NCI-H446 (cell line): ENCODE measurements at regions not wholly inside any gene's neighbourhood (a gene's known extent, or its start where the extent isn't known, plus 50 kb on each side); places are given as distances from the start of the nearest gene placed in this dataset.
"Not testable (repeated sequence)": the region's sequence is repeated elsewhere in the genome, so short reads cannot be mapped to it uniquely, and the experiment has no call there.

Source experiments
- DNase-seq, 2 experiments: peaks; one replicate each; lab custom pipeline; 2025; lab: John Stamatoyannopoulos, UW

DNA sequence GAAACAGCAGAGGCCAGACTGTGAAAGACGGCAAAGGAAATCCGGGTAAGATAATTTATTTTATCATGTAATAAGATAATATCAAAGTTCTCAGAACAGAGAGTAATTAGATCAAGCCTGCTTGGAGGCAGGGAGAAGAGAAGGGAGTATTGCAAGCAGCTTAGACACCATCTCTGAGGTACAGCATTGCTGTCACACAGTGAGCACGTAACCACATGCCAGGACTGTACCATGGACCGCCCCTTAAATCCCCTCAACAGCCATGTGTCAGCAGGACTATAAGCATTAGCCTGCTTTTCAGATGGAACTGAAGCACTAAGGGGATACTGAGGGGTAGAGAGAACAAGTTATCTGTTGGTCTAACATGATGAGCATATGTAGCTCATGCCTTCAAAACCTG lies 141.5 kb downstream of the C6orf118 start:
- no peak for DNase-seq

DNA sequence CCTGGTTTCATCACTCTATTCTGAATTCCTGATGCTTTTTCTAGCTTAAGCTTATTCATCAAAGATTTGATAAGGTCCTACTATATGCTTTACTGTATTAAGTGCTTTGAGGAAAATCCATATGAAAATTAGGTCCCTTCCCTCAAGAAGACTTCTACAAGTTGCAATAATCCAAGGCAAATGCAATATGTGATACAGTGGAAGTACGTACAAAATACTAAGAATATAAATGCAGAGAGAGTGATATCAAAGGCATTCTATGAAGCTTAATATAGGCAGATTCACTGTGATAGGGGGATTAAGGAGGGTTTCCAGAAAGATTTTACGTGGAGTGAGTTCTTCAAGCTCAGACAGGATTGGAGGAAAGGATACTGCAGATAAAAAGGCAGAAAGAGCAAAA lies 142.1 kb downstream of the C6orf118 start:
- no peak for DNase-seq

GRCh38 chr6:165163519-165163918 lies 145.9 kb downstream of the C6orf118 start:
- no peak for DNase-seq

- DNase-seq, result no peak
Measured at GRCh38 chr6:165159460-165159859, 149.9 kb downstream of the C6orf118 start.

- DNase-seq, result no peak
Measured at GRCh38 chr6:165146456-165146855, 162.9 kb downstream of the C6orf118 start.

- DNase-seq, result no peak
Measured at GRCh38 chr6:165135889-165136288, 173.5 kb downstream of the C6orf118 start.

DNA sequence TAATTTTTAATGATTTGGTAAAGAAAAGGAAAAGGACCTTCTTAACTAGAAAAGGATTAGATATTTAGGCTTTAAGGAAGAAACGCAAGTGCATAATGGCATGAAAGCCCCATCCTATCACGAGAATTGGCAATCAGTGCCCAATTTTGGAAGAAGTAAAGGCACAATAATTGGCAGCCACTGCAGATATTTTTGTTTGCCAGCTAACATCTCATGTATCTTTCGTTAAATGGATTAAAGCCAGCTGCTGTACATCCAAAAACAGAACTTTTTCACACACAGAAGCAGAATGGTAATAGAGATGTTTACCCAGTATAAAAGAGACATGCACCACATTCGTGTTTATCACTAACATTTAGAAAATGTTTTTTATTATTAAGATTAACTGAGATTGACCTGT lies 180.3 kb downstream of the C6orf118 start:
- DNase-seq, result no peak

DNA sequence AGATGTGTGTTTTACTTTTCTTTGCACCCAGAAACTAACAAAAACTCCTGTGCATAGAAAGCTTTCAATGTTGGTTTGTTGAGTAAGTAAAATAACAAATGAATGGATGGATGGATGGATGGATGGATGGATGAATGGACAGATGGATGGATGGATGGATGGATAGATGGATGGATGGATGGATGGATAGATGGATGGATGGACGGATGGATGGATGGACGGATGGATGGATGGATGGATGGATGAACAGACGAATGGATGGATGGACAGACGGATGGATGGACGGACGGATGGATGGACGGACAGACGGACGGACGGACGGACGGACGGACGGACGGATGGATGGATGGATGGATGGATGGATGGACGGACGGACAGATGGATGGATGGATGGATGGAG lies 181.7 kb downstream of the C6orf118 start:
- DNase-seq, result not testable (repeated sequence)

GRCh38 chr6:165124681-165125080 lies 184.7 kb downstream of the C6orf118 start:
- DNase-seq, result not testable (repeated sequence)

DNA sequence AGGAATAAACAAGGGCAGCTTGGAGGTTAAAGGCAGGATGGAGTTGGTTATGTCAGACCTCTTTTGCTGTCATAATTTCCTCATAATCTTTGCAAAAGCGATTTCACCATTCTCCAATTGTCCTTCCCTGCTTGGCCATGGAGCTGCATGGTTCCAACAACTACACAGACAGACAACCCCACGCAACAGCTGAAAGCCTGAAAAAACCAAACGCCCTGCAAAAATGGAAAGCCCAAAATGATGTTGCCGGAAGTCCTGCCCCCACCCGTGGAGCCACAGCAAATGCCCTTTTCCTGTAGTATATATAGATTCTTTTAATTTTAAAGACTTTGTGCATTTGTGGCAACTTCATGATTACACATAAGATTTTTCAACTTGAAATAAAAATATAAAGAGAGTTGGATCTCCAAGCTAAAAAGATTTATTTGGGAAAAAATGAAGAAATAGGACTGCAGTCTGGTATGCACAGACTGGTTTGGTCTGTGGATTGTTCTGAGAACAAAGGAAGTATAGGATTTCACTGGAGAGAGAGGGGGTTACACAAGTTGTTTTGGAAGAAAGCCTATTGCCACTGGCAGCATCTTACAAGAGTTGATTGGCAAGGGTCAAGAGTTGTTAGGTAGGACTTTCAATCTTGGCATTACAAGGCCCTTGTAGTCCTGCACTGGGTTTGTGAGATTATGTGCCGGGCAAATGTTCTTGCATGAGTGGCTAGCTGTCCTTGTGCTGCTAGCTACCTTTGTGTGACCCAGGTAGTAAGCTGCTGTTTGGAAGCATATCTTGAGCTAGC lies 190.0 kb downstream of the C6orf118 start:
- DNase-seq, result no peak

GRCh38 chr6:165118736-165119135 lies 190.7 kb downstream of the C6orf118 start:
- DNase-seq, result no peak

GRCh38 chr6:165117806-165118205 lies 191.6 kb downstream of the C6orf118 start:
- DNase-seq, result no peak

DNA sequence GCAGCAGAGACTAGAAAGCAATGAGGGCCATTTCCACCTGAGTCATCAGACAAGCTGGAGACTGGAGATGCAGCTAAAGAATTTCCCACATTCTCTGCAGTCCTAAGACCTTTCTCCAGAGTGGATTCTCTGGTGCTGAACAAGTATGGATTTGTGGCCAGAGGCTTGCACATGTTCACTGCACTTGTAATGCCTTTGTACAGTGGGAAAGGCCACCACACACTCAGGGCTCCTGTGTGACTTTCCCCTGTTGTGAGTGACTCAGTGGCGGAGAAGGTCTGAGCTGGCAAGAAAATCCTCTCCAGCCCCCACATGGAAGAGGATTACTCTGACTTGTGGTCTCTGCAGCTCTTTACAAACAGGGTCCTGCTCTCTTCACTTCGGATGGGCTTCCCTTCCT lies 192.3 kb downstream of the C6orf118 start:
- DNase-seq, result no peak

DNA sequence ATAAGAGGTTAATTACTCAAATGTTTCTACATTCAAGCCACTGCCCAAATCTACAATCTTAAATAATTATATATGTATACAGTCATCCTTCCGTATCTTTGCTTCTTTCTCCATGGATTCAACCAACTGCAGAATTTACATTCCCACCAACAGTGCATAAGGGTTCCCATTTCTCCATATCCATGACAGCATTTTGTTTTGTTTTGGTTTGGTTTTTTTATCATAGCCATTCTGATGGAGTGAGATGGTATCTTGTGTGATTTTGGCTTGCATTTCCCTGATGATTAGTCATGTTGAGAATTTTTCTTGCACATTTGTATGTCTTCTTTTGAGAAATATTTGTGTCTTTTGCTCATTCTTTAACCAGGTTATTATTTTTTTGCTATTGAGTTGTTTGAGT lies 198.5 kb downstream of the C6orf118 start:
- no peak for DNase-seq

- no peak for DNase-seq
Measured at GRCh38 chr6:165109011-165109410, 200.4 kb downstream of the C6orf118 start.

GRCh38 chr6:165106261-165106660 lies 203.1 kb downstream of the C6orf118 start:
- no peak for DNase-seq

DNA sequence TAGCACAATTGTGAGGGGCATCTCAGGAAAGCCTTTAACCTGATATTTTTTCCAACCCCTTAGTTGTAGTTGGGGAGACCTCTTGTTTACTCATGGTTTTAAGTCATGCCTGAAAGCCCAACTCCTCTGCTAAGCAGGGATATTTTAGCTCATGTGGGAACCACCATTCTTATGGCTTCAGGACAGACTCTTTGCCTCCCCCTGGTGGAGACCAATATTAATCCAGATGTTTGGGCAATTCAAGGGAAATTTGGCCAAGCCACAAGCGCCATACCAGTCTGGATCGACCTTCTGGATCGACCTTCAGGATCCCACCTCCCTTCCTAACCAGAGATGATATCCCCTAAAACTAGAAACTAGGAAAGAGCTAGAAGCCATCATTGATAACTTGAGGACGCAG lies 211.2 kb downstream of the C6orf118 start:
- DNase-seq, result no peak

GRCh38 chr6:165096868-165097267 lies 212.5 kb downstream of the C6orf118 start:
- no peak for DNase-seq

DNA sequence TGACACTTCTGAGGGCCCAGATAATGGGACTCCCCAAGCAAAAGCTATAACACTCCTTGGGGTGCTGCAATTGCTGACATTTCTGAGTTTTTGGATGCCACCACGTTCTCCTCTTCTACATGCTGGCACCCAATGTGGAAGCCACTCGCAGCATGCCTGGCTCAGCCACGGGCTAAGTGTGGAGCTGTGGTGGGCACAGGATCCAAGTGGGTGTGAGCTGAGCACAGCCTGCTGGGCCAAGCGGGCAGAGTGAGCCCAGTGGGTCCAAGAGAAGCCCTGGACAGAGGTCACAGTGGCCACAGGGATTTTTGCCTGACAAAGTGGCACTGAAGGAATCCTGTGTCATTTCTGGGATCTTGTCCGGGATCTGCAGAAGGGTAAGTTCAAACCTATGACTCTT lies 213.2 kb downstream of the C6orf118 start:
- DNase-seq, result no peak

- DNase-seq, result no peak
Measured at GRCh38 chr6:165092881-165093595, 216.4 kb downstream of the C6orf118 start.

- no peak for DNase-seq
Measured at GRCh38 chr6:165091121-165091785, 218.2 kb downstream of the C6orf118 start.

DNA sequence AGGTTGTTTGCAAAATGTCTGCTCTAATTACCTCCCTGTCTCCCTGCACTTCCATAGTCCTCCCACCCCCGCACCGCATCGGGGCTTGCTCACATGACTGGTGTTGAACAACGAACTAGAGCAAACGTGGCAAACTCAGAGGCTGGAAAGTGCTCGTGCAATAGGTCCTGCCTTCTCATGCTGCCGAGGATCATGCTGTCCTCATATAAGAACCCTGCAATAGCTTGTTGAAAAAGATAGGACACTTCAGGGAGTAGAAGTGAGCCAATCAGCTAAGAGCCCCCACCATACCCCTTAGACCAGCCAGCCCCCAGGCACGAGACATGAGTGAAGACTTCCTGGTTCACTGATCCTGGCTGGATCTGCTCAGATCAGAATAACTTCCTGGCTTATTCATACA lies 219.2 kb downstream of the C6orf118 start:
- DNase-seq, result no peak

- DNase-seq, result no peak
Measured at GRCh38 chr6:165086814-165087213, 222.6 kb downstream of the C6orf118 start.
